CD4-positive, alpha-beta T cell (primary cell): ENCODE measurements at regions not wholly inside any gene's neighbourhood (a gene's known extent, or its start where the extent isn't known, plus 50 kb on each side); places are given as distances from the start of the nearest gene placed in this dataset.

Experiments
- ATAC-seq: fragments of 200-7000 bp; cut with Tn5 transposase; one replicate; pipeline ENCODE4 v1.10.0; 2022; ENCODE audit warnings: mild to moderate bottlenecking; ENCODE audit not compliant: poor library complexity
- CTCF ChIA-PET: fragments of 350-600 bp; sonication (Branson Sonifier 250); formaldehyde crosslinking; loops from one replicate; lab custom pipeline; 2021; ENCODE audit warnings: antibody characterized with exemption, inconsistent platforms; lab: Charles Lee
- POLR2A ChIA-PET: fragments of 350-600 bp; sonication (Branson Sonifier 250); formaldehyde crosslinking; loops from one replicate; lab custom pipeline; 2021; ENCODE audit warnings: antibody characterized with exemption, inconsistent platforms; lab: Charles Lee
- DNase-seq, 14 experiments: peaks; one replicate each; pipeline ENCODE4 v3.0.0-alpha.2; 2013 to 2020; ENCODE audit warnings: mixed read lengths in 2 of 14
- H3K27ac ChIP-seq, 2 donors: one replicate each; pipeline versions ENCODE4 v1.5.1 to v1.7.0; 2013; ENCODE audit warnings: low read length in 2 of 2, low read depth in 1 of 2, mild to moderate bottlenecking in 1 of 2
- H3K27me3 ChIP-seq, 2 experiments: 1 replicate in 1 of 2; 2 replicates in 1 of 2; pipeline versions ENCODE4 v1.6.1 to v1.7.0; 2013; ENCODE audit warnings: low read length in 2 of 2, control low read depth in 1 of 2, mild to moderate bottlenecking in 1 of 2, moderate library complexity in 1 of 2; ENCODE audit not compliant: insufficient read depth in 2 of 2, control insufficient read depth in 1 of 2
- H3K36me3 ChIP-seq: one replicate; pipeline ENCODE4 v1.6.1; 2013; ENCODE audit warnings: low read length, control low read depth; ENCODE audit not compliant: insufficient read depth
- H3K4me1 ChIP-seq: one replicate; pipeline ENCODE4 v1.6.1; 2013; ENCODE audit warnings: low read length, control low read depth; ENCODE audit not compliant: insufficient read depth
- H3K4me3 ChIP-seq: one replicate; pipeline ENCODE4 v1.5.1; 2013; ENCODE audit warnings: mild to moderate bottlenecking, low read length, moderate library complexity
- H3K9me3 ChIP-seq, 2 experiments: 1 replicate in 1 of 2; 2 replicates in 1 of 2; pipeline versions ENCODE4 v1.6.1 to v1.7.0; 2013; ENCODE audit warnings: low read length in 2 of 2, mild to moderate bottlenecking in 2 of 2, control low read depth in 1 of 2, moderate library complexity in 1 of 2; ENCODE audit not compliant: control insufficient read depth in 1 of 2, insufficient read depth in 1 of 2
- H3K27ac Mint-ChIP-seq: one replicate; pipeline ENCODE4 v1.8.0; 2020; ENCODE audit warnings: mixed read lengths
- H3K27me3 Mint-ChIP-seq: one replicate; pipeline ENCODE4 v1.8.0; 2021; ENCODE audit warnings: mixed read lengths
- H3K36me3 Mint-ChIP-seq: one replicate; pipeline ENCODE4 v1.8.0; 2021; ENCODE audit warnings: low read depth, mixed read lengths
- H3K4me1 Mint-ChIP-seq: one replicate; pipeline ENCODE4 v1.8.0; 2021; ENCODE audit warnings: low read depth, mixed read lengths
- H3K4me3 Mint-ChIP-seq: one replicate; pipeline ENCODE4 v1.8.0; 2020; ENCODE audit warnings: mild to moderate bottlenecking, mixed read lengths
- H3K9me3 Mint-ChIP-seq: one replicate; pipeline ENCODE4 v1.8.0; 2020; ENCODE audit warnings: mixed read lengths
- CTCF ChIP-seq: fragments of 200-600 bp; IDR thresholded peaks from one replicate; pipeline ENCODE4 v1.8.0; 2022; ENCODE audit warnings: antibody characterized with exemption, mild to moderate bottlenecking
- intact Hi-C, 2 experiments: fragments of 100-400 bp; cut with DNase I in 1 of 2; cut with micrococcal nuclease in 1 of 2; formaldehyde crosslinking; loops; one replicate each; pipeline versions ENCODE4 v1.15.1 to v1.9.0; 2023 to 2025; cut with DNase I, micrococcal nuclease

GRCh38 chr1:41997153-41997552, 78.4 kb upstream of the HIVEP3 start:
- no peaks in the 10 kb centered on the region for H3K27me3 Mint-ChIP-seq
- H3K36me3 Mint-ChIP-seq: peaks cover 5% of the 10 kb centered on the region
- DNase-seq (no peak), ATAC-seq (no peak)
- ChIA-PET CTCF (no interaction called here), POLR2A (no interaction called here)
- Histone ChIP-seq H3K9me3 (no peaks in the 10 kb centered on the region), H3K27me3 (no peaks in the 10 kb centered on the region), H3K36me3 (no peaks in the 10 kb centered on the region), H3K4me3 (no peak overlapping the region), H3K27ac (no peak overlapping the region), H3K4me1 (peaks cover 5% of the 10 kb centered on the region)
- intact Hi-C loops: no loop called here
- peaks cover 4% of the 10 kb centered on the region for H3K9me3 Mint-ChIP-seq
- no peak for TF ChIP-seq CTCF
- H3K4me3 Mint-ChIP-seq: no peak overlapping the region
- H3K27ac Mint-ChIP-seq: no peak overlapping the region
- H3K4me1 Mint-ChIP-seq: peaks cover 14% of the 10 kb centered on the region

- peaks cover 14% of the 10 kb centered on the region for H3K4me1 Mint-ChIP-seq
- POLR2A ChIA-PET: interaction anchor here (0.7 kb wide), 1 partner anchor 392 kb away, joined by 3 read pairs; no protein-coding TSS in a partner anchor
- Histone ChIP-seq H3K4me3 (no peak overlapping the region), H3K4me1 (peaks cover 5% of the 10 kb centered on the region), H3K36me3 (no peaks in the 10 kb centered on the region), H3K27me3 (no peaks in the 10 kb centered on the region), H3K9me3 (no peaks in the 10 kb centered on the region), H3K27ac (no peak overlapping the region)
- H3K27me3 Mint-ChIP-seq: no peaks in the 10 kb centered on the region
- H3K27ac Mint-ChIP-seq: no peak overlapping the region
- no peak for DNase-seq
- intact Hi-C loops: no loop called here
- CTCF ChIA-PET: interaction anchor here (0.7 kb wide), 1 partner anchor 321 kb away, joined by 3 read pairs; no protein-coding TSS in a partner anchor
- H3K36me3 Mint-ChIP-seq: peaks cover 5% of the 10 kb centered on the region
- peaks cover 4% of the 10 kb centered on the region for H3K9me3 Mint-ChIP-seq
- no peak for ATAC-seq
- no peak overlapping the region for H3K4me3 Mint-ChIP-seq
- TF ChIP-seq CTCF: no peak
Observed at GRCh38 chr1:41995441-41996130, 76.9 kb upstream of the HIVEP3 start.

GRCh38 chr1:41994195-41994894, 75.6 kb upstream of the HIVEP3 start:
- no peak overlapping the region for H3K27ac Mint-ChIP-seq
- Histone ChIP-seq H3K4me3 (no peak overlapping the region), H3K27ac (no peak overlapping the region), H3K27me3 (no peaks in the 10 kb centered on the region), H3K36me3 (no peaks in the 10 kb centered on the region), H3K4me1 (peaks cover 5% of the 10 kb centered on the region), H3K9me3 (no peaks in the 10 kb centered on the region)
- ChIA-PET CTCF (no interaction called here), POLR2A (no interaction called here)
- no peak overlapping the region for H3K4me3 Mint-ChIP-seq
- no peak for TF ChIP-seq CTCF
- no peaks in the 10 kb centered on the region for H3K27me3 Mint-ChIP-seq
- peaks cover 4% of the 10 kb centered on the region for H3K9me3 Mint-ChIP-seq
- no peak for ATAC-seq
- intact Hi-C loops: no loop called here
- peaks cover 6% of the 10 kb centered on the region for H3K36me3 Mint-ChIP-seq
- peaks cover 14% of the 10 kb centered on the region for H3K4me1 Mint-ChIP-seq
- DNase-seq: no peak
